Fibroblast of villous mesenchyme (primary cell): ENCODE measurements at regions not wholly inside any gene's neighbourhood (a gene's known extent, or its start where the extent isn't known, plus 50 kb on each side); places are given as distances from the start of the nearest gene placed in this dataset.
A peak's percentile ranks its signal among the peaks of the same experiment; 100 is the strongest.
"Not testable (repeated sequence)": the region's sequence is repeated elsewhere in the genome, so short reads cannot be mapped to it uniquely, and the experiment has no call there.

ENCODE experiments used
- DNase-seq: peaks from one replicate; pipeline ENCODE4 v3.0.0-alpha.2; 2010; ENCODE audit warnings: low read depth
- H3K4me3 ChIP-seq: 2 replicates; pipeline ENCODE4 v1.5.1; 2011; ENCODE audit warnings: low read depth, mild to moderate bottlenecking, low read length
- TF ChIP-seq, protein P1 (sequence below): IDR thresholded peaks from 2 replicates; pipeline ENCODE4 v1.5.1; 2012; ENCODE audit warnings: low read depth, mild to moderate bottlenecking, low read length; ENCODE audit not compliant: insufficient read depth

DNA sequence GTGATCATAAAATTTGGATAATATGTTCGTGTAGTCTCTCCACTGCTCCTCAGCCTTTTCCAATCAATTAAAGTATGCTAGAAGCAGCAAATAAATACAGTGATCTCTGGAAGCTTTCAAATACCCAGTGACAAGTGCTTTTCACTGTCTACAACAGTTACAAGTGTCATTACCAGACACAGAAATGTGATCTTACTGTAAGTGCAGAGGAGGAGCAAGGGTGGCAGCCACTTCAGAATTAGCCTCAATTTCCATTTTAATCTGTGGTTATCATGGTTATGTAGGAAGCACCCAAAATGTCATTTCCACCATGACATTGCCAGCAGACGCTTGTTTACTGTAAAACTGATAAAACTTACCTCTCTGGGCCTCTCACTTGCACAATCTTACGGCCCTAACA lies 133.9 kb upstream of the ADAMTS3 start:
- no peak overlapping the region for H3K4me3 ChIP-seq
- TF ChIP-seq, protein P1, sequence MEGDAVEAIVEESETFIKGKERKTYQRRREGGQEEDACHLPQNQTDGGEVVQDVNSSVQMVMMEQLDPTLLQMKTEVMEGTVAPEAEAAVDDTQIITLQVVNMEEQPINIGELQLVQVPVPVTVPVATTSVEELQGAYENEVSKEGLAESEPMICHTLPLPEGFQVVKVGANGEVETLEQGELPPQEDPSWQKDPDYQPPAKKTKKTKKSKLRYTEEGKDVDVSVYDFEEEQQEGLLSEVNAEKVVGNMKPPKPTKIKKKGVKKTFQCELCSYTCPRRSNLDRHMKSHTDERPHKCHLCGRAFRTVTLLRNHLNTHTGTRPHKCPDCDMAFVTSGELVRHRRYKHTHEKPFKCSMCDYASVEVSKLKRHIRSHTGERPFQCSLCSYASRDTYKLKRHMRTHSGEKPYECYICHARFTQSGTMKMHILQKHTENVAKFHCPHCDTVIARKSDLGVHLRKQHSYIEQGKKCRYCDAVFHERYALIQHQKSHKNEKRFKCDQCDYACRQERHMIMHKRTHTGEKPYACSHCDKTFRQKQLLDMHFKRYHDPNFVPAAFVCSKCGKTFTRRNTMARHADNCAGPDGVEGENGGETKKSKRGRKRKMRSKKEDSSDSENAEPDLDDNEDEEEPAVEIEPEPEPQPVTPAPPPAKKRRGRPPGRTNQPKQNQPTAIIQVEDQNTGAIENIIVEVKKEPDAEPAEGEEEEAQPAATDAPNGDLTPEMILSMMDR: no peak
- no peak for DNase-seq

DNA sequence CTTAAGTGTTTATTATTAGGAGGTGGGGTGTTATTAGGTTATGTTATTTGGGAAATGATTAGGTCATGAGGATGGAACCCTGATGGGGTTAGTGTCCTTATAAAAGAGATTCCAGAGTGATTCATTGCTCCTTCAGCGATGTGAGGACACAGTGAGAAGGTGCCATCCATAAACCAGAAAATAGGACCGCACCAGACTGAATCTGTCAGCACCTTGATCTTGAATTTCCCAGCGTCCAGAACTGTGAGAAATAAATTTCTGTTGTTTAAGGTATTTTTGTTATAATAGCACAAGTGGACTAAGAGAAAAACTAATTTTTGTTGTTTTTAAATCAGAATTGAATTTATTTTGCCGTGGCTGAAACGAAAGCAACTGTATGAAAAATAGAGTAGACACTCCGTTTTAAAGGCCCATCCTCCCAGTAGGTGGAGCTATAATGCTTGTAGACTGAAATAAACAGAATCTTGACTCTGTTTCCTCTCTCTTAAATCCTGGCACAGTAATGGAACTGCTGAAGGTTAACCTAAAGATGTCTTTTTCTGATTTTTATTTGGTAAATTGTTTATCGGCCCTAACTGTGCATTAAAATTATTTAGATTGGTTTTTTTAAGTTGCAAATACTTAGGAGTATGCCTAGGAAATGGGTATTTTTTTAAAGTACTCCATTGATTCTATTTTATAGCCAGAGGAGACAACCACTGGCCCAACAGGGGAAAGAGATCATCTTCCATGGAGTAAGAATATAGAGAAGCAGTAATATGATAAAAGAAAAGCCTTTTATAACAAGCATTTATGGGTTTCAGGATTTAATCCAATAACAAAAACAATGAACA lies 133.2 kb upstream of the ADAMTS3 start:
- peak; percentile 68 for DNase-seq
- peak overlapping the region; percentile 57 for H3K4me3 ChIP-seq
- TF ChIP-seq, protein P1: peak; percentile 68

DNA sequence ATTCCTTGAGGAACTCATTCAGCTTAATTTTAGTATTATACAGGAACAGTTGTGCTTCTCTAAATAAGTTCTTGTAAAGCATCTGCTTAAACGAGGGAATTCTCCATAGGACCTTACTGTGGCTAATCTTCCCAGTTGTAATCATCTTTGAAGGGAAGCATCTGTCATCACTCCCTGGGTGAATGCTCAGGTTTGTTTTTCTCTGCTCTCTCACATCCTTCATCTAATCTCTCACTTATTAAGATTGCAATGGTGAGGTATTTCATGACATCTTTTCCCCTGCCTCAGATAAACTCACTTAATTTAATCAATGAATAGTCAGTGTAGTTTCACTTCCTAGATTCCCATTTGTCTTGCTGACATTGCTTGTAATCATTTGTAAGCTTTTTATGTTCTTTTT lies 121.8 kb upstream of the ADAMTS3 start:
- DNase-seq: no peak
- TF ChIP-seq, protein P1: no peak

DNA sequence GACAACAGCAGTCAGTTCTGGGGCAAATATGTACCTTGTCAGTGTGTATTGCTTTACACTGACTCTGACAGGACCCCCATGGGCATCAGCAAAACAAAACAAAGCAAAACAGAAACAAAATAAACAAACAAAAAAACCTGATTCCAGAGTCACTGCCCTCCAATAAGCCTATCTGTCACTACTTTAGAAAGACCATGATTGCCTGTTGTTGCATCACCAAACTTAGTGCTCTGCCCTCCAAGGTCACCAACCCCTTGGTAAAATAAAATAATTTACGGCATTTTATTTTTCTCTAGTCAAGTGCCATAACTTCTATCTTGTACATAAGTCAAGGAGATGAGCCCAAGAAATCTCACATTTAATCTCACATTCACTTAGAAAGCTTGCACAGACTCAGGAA lies 120.9 kb upstream of the ADAMTS3 start:
- DNase-seq: no peak
- TF ChIP-seq, protein P1: no peak
- no peak overlapping the region for H3K4me3 ChIP-seq

More for the DNA sequence above, 121.8 kb upstream of the ADAMTS3 start:
- H3K4me3 ChIP-seq: no peak overlapping the region

DNA sequence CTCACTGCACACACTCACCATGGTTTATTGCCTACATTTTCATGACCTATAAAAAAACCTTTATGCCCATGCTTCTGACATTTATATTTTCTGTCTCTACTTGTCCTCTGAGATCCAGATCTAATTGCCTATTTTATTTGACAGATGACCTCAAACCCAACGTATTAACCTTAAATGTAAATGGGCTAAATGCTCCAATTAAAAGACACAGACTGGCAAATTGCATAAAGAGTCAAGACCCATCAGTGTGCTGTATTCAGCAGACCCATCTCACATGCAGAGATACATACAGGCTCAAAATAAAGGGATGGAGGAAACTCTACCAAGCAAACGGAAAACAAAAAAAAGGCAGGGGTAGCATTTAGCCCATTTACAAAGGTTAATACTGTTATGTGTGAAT lies 117.4 kb upstream of the ADAMTS3 start:
- DNase-seq, H3K4me3 ChIP-seq: not testable (repeated sequence)

DNA sequence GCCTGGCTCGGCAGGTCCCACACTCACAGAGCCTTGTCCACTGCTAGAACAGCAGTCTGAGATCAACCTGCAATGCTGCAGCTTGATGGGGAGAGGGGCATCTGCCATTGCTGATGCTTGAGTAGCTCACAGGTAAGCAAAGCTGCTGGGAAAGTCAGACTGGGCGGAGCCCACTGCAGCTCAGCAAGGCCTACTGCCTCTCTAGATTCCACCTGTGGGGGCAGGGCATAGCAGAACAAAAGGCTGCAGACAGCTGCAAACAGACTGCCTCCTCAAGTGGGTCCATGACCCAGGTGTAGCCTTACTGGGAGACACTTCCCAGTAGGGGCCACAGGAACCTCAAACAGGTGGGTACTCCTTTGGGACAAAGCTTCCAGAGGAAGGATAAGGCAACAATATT lies 110.6 kb upstream of the ADAMTS3 start:
- DNase-seq: no peak
- H3K4me3 ChIP-seq: no peak overlapping the region
- TF ChIP-seq, protein P1: no peak

DNA sequence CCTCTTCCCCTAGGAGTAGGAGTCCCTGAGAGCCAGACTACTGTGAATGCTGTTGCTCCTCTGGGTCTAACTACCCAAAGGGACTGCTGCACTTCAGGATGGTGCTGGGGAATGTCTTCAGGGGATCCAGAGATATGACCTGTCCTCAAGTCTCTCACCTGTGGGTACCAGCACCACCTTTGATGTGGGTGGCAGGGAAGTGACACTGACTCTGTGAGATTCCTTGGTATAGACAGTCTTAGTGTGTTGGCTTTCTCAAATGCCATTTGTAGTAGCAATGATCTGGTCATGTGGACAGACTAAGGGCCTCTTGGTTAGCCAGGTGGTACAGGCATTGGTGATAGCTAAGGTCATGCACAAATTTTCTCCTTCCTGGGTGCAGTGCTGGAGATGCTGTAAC lies 108.9 kb upstream of the ADAMTS3 start:
- H3K4me3 ChIP-seq: no peak overlapping the region
- DNase-seq: no peak
- TF ChIP-seq, protein P1: no peak
